Left lung (tissue), 4 donors: ENCODE measurements at regions not wholly inside any gene's neighbourhood (a gene's known extent, or its start where the extent isn't known, plus 50 kb on each side); places are given as distances from the start of the nearest gene placed in this dataset.

Source experiments
- ATAC-seq: fragments of 200-7000 bp; cut with Tn5 transposase; one replicate; pipeline ENCODE4 v1.9.1; 2020; ENCODE audit warnings: moderate library complexity
- DNase-seq, 4 donors: peaks; one replicate each; pipeline ENCODE4 v3.0.0-alpha.2; 2013 to 2020
- H3K27ac ChIP-seq, 2 donors: fragments of 200-600 bp; sonication (generic) in 1 of 2; one replicate each; pipeline versions ENCODE4 v1.5.0 to v1.8.0; 2020 to 2021
- H3K27me3 ChIP-seq, 2 donors: fragments of 200-600 bp; sonication (generic) in 1 of 2; one replicate each; pipeline versions ENCODE4 v1.5.0 to v1.8.0; 2020 to 2021
- H3K36me3 ChIP-seq, 2 donors: fragments of 200-600 bp; sonication (generic) in 1 of 2; one replicate each; pipeline versions ENCODE4 v1.5.0 to v1.8.0; 2020 to 2021
- H3K4me1 ChIP-seq, 2 donors: fragments of 200-600 bp; one replicate each; pipeline ENCODE4 v1.8.0; 2021
- H3K4me3 ChIP-seq, 2 donors: fragments of 200-600 bp; sonication (generic) in 1 of 2; one replicate each; pipeline versions ENCODE4 v1.5.0 to v1.8.0; 2020 to 2021; ENCODE audit warnings: mild to moderate bottlenecking in 1 of 2
- H3K9me3 ChIP-seq, 2 donors: fragments of 200-600 bp; sonication (generic) in 1 of 2; one replicate each; pipeline versions ENCODE4 v1.5.0 to v1.8.0; 2020 to 2021
- CTCF ChIP-seq, 2 donors: fragments of 200-600 bp; sonication (generic) in 1 of 2; IDR thresholded peaks; one replicate each; pipeline versions ENCODE4 v1.5.0 to v1.8.0; 2021; ENCODE audit warnings: antibody characterized with exemption in 2 of 2
- intact Hi-C, 2 donors: fragments of 100-400 bp; cut with DNase I; formaldehyde crosslinking; loops; one replicate each; pipeline versions ENCODE4 v1.11.2 to v1.14.2; 2022
- donor health status: DM: no; HTN: yes; CAD: no.
- donor health status: DM: no; HTN: no; CAD: no.

GRCh38 chr9:71614409-71615010, 153.8 kb downstream of the CEMIP2 start:
- no peak for TF ChIP-seq CTCF (IDR thresholded peaks at IDR 0.05)
- H3K9me3 ChIP-seq, result peaks cover 0 to 19% of the 10 kb centered on the region in 2 donors
- H3K4me3 ChIP-seq, result no peak overlapping the region
- H3K36me3 ChIP-seq, result no peaks in the 10 kb centered on the region
- ATAC-seq (no peak), DNase-seq (no peak)
- H3K27ac ChIP-seq, result no peak overlapping the region
- intact Hi-C loops, result no loop called here
- H3K27me3 ChIP-seq, result no peaks in the 10 kb centered on the region
- no peaks in the 10 kb centered on the region for H3K4me1 ChIP-seq

- H3K27ac ChIP-seq, result no peak overlapping the region
- intact Hi-C loops, result no loop called here
- H3K27me3 ChIP-seq, result no peaks in the 10 kb centered on the region
- ATAC-seq (no peak), DNase-seq (no peak)
- no peaks in the 10 kb centered on the region for H3K4me1 ChIP-seq
- H3K36me3 ChIP-seq, result no peaks in the 10 kb centered on the region
- H3K4me3 ChIP-seq, result no peak overlapping the region
- peaks cover 0 to 19% of the 10 kb centered on the region in 2 donors for H3K9me3 ChIP-seq
- TF ChIP-seq CTCF (IDR thresholded peaks at IDR 0.05), result no peak
Observed at GRCh38 chr9:71612889-71613288, 155.4 kb downstream of the CEMIP2 start.

- no peak for ATAC-seq
- intact Hi-C loops, result no loop called here
- no peak overlapping the region for H3K4me3 ChIP-seq
Observed at GRCh38 chr9:71609448-71609830, 158.9 kb downstream of the CEMIP2 start.

GRCh38 chr9:71608825-71609447, 159.4 kb downstream of the CEMIP2 start:
- intact Hi-C loops, result no loop called here

More at GRCh38 chr9:71609448-71609830, 158.9 kb downstream of the CEMIP2 start:
- no peak overlapping the region for H3K27ac ChIP-seq
- H3K36me3 ChIP-seq, result no peaks in the 10 kb centered on the region
- H3K27me3 ChIP-seq, result no peaks in the 10 kb centered on the region
- no peak for TF ChIP-seq CTCF (IDR thresholded peaks at IDR 0.05)
- no peaks in the 10 kb centered on the region for H3K4me1 ChIP-seq
- no peak for DNase-seq
- H3K9me3 ChIP-seq, result peaks cover 0 to 15% of the 10 kb centered on the region in 2 donors

More at GRCh38 chr9:71608825-71609447, 159.4 kb downstream of the CEMIP2 start:
- Histone ChIP-seq H3K4me3 (no peak overlapping the region), H3K9me3 (peaks cover 0 to 15% of the 10 kb centered on the region in 2 donors), H3K4me1 (no peaks in the 10 kb centered on the region), H3K27ac (no peak overlapping the region), H3K27me3 (no peaks in the 10 kb centered on the region), H3K36me3 (no peaks in the 10 kb centered on the region)
- TF ChIP-seq CTCF (IDR thresholded peaks at IDR 0.05), result no peak
- no peak for ATAC-seq
- no peak for DNase-seq
